ENCODE measurements at regions not wholly inside any gene's neighbourhood (a gene's known extent, or its start where the extent isn't known, plus 50 kb on each side); places are given as distances from the start of the nearest gene placed in this dataset.

GRCh38 chr13:82187227-82187626 lies 1695.0 kb downstream of the SLITRK1 start:
- TF ChIP-seq POLR2AphosphoS5 (IDR thresholded peaks at IDR 0.05) (no peak), CTCF (IDR thresholded peaks at IDR 0.05) (no peak)
